Embryonic facial prominence (tissue), 1 donor: ENCODE measurements at regions not wholly inside any gene's neighbourhood (a gene's known extent, or its start where the extent isn't known, plus 50 kb on each side); places are given as distances from the start of the nearest gene placed in this dataset.
"Not testable (repeated sequence)": the region's sequence is repeated elsewhere in the genome, so short reads cannot be mapped to it uniquely, and the experiment has no call there.

ENCODE experiments used
- DNase-seq: peaks from one replicate; pipeline ENCODE4 v3.0.0-alpha.2; 2016; ENCODE audit errors: extremely low spot score

DNA sequence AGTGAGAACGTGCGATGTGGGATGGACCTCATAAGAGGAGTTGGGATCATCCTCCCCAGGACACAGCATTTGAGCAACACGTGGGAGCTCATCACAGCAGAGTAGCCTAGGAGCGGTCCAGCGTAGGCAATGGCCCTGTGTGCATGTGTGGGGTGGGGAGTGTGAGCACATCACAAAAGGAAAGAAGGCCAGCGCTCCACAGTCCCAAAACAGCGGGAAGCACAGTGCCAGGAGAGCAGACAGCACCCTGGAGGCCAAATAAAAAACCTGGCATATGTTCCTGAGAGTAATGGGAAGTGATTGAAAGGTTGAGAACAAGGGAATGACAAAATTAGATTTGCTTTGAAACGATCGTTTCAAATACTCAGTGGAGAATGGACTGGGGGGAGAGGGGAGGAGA lies 226.0 kb downstream of the C7orf25 start:
- no peak for DNase-seq

DNA sequence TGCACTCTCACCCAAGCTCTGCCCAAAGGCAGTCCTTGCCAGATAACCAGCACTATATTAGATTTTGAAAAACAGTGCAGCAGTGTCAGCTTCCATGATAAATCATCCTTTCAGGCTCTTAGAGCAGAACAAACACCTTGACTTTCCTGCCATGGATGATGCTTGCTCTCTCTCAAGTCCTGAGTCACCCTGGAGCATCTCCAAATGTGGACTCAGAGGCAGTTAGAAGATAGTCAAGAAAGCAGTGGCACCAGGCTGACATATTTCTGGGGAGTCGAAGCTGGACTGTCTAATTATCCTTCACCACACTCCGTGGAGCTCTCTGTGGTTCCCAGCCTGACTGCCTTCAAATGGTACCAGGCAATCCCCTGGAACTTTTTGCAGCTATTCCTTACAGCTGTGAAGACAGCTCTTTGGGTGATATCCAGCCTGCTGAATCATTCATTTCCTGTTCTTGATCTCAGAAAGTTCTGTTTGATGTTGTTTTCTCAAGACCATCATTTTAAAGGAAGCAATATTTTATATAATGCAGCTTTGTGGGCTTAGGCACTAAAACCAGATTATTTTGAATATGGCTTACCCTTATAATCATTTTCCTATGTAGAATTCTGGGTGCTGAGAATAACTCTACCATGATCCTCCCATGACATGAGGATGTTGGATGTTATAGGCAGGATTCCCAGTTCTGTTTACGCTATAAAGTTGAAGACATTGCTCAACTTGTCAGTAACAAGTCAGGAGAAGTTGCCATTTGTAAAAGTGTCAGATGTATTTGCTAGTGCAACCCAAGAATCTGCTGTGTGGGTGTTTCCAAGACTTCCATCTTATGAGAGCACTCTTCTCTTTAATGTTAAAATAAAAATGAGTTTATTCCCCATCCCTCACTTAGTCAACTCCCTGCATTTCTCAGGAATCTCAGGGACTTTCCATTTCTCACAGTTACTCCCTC lies 233.8 kb downstream of the C7orf25 start:
- no peak for DNase-seq

DNA sequence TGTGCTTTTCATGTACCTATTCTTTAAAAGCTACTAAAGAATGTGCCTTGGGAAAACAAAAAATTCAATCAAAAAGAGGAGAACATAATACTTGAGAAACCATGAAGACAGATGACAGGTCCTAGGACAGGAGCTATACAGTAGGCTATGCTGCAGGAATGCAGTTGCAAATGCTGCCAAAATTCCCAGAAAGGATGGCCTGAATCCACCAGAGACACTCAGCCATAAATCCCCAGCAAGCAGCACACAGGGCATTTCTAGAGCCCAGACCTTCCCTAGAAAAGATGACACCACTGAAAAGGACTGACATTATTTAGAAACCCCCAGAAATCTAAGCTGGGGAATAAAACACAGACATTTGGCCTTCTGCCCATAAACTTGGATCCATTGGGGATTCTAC lies 237.3 kb downstream of the C7orf25 start:
- no peak for DNase-seq

DNA sequence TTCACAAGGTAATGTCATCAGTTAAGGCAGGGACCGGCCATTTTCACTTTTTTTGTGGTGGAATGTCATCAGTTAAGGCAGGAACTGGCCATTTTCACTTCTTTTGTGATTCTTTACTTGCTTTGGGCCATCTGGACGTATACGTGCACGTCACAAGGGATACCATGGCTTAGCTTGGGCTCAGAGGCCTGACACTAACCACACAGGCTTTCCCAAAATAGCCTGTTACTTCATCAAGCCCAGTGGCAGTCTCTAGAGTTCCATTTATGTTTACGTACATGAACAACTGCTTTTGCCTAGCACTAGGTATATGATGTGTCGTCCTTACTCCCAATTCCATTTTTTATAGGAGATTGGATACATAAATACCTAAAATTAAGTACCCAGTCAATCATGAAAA lies 237.9 kb downstream of the C7orf25 start:
- DNase-seq: no peak

DNA sequence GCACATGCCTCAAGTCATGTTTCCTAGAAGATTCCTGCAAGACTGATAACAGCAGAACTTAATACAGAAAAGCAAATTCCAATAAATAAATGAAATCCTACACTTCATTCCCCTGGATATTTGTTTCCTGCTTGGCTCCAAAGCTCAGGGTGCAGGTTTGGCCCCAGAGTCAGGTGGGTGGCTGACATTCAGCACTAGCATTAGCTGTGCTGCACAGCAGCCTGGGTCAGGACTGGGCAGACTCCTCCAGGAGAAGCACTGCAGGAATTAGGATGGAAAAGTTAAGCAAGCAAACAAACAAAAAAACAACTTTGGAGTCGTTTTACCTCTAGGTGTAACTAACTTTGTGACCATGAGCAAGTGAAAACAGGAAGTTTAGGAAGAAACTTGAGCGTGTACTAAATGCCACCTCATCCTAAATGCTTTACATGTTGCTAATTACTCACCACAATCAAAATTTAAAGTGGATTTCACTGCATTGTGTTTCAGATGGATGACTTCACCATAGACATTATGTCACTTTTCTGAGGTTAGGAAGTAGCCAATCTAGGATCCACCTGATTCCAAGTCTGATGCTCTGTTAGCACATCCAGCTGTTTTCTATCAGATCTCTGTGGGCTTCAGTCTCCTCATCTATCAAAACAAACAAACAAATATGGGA lies 239.4 kb downstream of the C7orf25 start:
- no peak for DNase-seq

DNA sequence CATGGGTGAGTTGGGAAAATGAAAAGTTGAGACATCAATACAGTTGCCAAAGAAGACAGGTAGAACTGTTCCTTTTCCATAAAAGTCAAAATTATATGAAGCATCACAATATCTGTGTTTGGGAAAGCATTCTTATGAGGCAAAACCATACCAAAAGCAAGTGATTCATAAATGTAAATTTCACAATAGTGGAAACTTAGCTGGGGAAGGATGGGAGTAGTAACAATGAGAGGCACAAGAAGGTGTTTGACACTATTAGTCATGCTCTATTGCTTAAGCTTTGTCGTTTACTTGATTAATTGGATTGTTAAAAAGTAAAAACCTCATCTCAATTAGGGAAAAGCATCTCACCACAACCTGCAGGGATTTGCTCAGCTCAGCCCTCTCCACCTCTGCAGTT lies 240.2 kb downstream of the C7orf25 start:
- DNase-seq: no peak

DNA sequence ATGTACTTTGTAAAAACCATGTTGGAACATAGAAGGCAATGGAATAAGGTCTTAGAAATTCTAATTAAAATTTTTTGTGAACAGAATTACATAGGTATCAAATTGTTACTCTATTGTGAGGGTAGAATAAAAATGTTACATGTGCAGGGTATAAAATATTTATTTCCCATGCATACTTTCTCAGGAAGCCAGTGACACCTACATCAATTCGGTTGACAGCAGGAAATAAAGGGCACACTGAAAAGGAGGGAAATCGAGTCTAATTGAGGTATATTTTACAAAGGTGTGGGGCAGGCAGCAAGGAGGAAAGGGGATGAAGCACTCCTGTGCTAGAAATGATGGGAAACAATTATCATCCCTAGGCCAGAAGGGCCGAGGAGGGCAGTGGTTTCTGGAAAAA lies 244.9 kb downstream of the C7orf25 start:
- no peak for DNase-seq

DNA sequence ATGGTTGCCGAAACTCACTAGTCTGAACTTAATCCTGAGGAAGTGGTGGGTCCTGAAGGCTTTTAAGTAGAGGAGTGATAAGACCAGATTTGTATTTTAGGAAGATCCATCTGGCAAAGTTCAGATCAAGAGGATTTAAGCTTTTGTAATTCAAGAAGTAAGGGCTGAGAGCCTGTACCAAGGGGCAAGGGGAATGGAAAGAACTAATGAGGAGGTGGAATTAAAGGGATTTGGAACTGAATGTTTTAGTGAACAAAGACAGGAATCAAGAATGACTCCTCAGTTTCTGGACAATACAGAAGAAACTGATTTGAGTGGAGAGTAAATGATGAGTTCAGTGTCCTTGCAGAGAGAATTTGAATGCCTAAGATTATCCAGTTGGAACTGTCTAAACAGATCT lies 249.0 kb downstream of the C7orf25 start:
- no peak for DNase-seq

DNA sequence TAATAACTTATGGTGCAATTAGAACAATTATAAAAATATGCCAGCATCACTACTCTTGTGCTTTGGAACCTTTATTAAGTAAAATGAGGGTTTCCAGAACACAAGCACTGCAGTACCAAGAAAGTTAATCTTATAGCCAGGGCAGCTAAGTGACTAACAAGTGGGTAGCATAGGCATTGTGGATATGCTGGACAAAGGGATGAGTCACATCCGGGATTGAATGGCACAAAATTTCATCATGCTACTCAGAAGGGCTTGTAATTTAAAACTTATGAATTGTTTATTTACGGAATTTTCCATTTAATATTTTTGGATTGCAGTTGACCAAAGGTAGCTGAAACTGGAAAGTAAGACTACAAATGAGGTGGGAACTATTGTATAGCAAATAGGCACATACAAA lies 250.6 kb downstream of the C7orf25 start:
- DNase-seq: no peak

DNA sequence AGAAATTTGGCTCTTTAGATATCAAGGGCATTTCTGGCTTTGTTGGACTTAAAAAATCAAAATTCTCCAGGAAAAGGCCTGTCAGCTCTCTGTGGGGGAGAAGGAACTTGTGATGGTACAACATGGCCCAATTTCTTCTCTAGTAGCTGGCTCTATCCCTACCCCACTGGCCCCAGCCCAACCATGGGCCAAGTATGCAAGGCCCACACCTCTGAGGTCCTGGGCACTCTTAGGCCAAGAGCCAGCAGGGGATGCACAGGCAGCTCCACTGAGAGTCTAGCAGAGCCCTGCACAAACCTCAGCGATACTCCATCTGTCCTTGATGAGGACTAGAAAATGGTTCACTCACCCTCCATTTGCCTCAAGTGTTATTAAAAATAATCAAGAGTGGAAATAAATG lies 261.2 kb downstream of the C7orf25 start:
- DNase-seq: no peak

DNA sequence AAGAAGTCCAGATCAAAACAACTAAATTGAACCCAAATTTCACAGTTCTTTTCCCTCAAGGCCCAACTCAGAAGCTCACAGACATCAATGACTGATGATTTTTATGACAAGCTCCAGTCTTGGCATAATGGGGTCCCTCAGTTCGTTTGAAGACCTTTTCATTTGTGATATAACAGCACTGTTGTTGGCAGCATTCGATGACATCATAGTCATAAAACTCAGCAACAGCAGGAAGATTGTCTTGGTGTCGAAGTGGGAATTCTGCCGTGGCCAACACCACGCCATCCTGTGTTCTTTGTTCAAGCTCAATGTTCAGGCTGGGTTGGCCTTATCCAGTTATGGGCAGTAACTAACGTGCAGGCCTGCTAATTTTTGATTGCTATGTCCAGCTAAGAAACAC lies 261.7 kb downstream of the C7orf25 start:
- no peak for DNase-seq

DNA sequence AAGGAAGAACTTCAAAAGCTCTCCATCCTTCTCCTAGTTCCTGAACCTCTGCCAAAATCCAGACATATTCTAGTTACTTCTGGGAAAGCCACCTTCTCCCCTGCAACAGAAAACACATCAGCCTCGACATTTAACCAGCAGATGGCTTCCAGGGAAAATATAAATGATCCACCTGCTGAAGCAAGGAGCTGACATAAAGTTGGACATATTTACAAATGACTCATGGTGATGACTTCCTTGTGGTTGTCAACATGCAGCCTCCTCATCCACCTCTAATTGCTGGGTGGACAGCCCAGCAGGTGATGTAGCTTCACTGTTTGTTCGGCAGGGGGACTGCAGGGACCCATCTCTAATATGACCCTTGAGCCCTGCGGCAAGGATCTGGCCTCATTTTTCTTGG lies 266.0 kb downstream of the C7orf25 start:
- DNase-seq: no peak

DNA sequence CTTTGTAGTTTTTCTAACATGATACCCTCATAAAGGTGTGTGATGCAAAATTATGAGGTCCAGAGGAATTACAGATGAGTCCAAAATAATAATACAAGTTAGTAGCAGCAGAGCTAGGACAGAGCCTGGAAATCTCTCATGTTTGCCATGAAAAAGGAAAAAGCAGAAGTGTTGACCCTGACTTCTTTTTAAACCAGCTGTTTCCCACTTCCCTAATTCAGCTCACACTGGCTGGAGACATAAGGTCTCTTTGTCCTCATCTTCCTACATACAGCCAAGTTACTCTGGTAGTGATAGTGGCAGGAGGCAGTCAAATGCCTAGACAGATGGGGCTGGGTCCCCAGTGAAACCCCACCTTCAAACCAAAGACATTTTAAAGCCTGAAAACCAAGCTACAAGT lies 269.2 kb downstream of the C7orf25 start:
- DNase-seq: no peak

DNA sequence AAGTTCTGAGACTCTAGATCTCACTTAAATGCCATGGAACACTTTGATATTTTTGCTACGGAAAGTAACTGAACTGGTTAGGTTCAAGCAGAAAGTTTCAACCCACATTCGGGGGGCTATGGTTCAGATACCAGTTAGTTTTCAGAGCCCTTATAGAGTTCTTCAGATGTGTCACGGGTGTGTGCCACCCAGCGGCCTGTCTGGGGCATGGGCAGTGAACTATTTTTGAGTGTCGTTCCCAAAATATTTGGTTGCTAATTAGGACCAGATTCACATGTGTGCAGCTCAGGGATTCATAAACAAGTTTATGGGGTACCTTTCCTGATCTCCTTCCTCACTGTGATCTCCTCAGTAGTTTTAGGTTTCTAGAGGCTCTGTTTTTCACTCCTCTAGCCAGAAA lies 271.9 kb downstream of the C7orf25 start:
- no peak for DNase-seq

DNA sequence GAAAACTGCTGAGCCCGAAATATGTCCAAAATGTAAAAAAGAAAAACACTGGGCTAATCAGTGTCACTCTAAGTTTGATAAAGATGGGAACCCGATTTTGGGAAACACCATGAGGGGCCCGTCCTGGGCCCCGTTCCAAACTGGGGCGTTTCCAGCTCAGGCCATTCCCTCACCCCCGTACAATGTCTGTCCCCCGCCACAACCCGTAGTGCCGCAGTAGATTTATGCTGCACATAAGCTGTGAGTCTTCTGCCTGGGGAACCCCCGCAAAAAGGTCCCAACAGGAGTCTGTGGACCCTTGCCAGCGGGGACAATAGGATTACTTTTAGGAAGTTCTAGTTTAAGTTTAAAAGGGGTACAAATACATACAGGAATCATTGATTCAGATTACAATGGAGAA lies 275.5 kb downstream of the C7orf25 start:
- DNase-seq: not testable (repeated sequence)

DNA sequence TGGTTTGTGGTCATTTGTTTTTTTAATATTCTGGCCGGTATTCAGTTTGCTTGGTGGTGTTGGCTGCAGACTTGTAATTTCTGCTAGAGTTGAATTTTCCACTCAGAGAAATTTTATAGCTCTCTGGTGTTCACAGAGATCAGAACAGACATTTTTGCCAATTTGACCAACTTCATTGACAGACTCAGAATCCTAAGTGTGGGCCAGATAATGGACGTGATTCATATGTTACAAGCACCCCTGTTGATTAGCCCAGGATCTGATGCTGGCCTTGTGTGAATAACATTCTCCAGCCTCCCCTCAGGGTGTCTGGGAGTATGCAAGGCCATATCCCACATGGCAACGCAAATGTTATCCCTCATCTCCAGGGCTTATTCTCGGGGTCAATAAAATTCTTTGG lies 283.8 kb downstream of the C7orf25 start:
- DNase-seq: no peak

DNA sequence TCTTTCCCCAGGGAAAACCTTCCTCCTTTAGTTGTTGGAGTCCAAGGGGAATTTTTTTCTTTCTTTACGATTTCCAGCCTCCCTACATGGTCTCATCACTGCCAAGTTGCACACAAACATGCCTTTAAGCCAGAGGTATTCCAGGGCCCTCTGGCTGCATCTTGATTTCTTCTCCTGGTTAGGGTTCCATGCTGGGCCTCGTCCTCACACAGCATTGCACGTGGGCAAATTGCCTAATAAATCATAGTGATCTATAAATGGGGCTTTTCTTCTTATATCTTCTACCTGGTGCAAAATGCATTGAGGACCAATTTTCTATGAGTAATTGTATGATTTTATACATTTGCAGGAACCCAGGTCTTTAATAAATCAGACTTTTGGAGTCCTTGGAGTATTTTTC lies 284.2 kb downstream of the C7orf25 start:
- no peak for DNase-seq

DNA sequence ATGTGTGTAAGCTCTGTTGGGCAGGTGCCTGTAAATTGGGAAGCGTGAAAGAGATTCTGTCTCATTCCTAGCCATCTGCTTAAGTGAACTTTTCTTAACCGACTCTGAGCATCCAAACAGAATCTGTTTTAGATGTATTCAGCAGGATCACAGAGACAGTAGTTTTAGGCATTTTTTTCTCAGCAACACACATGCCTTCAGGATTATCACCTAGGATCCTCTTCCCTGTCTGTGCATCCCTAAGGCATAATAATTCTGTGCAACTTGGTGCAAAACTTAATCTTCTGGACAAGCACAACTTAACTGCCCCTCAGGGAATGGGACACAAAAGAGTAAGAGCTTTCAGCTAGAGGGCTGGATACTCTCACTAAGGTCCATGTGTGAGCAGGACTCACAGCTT lies 284.8 kb downstream of the C7orf25 start:
- no peak for DNase-seq

DNA sequence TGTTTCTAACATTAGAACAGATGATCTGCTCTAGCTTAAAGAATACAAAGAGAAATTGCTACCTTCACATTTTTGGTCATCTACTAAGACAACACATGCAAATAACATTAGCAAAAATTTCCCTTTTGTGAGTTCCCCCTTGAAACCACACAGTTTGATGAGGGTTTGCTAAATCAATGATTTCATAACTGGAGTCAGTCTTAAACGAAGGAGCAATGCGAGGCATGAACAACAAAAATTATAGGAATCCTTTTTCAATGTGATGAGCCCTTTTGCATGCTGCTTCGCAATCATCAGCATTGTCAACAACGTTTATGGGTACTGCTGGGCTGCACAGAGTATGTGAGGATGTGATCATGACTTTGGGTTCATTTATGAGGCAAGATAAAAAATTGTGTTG lies 286.4 kb downstream of the C7orf25 start:
- no peak for DNase-seq

DNA sequence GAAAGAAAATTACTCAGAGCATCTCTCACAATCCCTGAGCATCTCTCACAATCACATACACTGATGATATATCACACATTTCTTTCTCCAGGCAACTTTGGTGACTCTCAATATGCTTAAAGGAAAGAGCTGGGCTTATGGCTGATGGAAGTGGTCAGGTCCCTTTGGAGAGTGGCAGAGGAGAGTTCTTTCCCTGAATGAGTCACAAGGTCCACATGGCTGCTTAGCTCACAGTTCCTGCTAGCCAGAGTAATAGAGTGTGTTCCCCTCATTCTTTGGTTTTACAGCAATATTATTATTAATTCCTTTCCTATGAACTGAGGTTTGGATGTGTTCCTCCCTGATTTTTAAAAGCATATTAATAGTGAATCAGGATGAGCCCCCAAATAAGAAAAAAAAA lies 287.4 kb downstream of the C7orf25 start:
- no peak for DNase-seq

DNA sequence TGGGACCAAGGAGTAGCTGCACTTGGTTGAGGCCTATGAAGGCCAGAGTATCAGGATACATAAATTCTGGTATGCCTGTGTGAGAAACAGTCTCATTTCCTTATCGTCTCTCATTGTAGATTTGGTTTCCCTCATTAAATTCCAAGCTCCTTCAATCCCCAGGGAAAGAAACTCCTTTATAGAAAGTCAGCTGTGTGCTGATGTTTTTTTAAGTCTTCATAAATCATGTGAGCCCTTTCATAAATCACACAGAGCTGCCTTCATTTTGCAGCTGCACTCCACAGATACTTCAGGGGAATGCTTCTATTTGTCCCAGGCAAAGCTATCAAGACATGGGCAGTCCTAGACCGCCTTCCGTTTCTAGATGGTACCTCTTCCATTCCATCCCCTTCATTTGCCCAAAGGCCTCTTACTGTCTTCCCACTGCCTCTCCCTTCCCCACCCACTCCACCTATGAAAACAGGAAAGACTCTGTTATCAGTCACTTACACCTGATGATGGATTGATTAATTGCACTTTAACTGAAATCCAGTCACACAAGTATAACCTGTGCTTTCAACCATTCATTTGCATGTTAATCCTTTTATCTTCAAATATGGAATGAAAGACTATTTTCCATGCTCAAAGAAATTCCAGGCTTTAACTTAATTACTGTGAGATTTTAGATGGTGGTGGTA lies 290.2 kb downstream of the C7orf25 start:
- no peak for DNase-seq

DNA sequence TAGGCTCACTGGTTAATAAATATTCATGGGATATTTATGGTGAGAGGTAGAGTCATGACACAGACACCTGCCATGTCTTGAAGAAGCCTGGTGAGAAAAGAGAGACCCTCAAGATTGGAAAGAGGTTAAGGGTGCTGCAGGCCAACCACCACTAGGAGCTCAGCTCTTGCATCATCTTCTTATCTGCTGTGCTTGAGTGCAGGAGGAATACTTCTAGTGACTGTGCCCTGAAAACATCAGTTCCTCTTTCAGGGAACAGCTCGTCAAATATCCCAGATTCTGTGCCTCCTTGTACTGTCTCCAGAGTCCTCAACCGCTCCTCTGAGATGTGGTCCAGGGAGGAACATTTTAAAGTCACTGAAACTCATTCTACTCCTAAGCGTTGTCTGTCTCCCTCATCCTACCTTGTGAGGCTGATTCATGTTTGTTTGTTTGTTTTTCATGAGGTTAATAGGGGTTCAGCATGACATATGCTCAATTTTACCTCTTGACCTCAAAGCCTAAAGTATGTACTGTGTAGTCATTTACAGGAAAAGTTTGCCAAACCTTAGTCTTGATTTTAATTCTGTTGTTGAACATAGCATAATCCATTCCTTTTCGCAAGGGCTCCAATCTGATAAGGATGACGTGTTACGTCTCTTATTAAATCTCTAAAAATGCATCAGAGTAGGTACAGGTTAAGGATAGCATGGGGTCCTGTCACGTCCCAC lies 293.1 kb downstream of the C7orf25 start:
- no peak for DNase-seq
